ENCODE measurements at regions not wholly inside any gene's neighbourhood (a gene's known extent, or its start where the extent isn't known, plus 50 kb on each side); places are given as distances from the start of the nearest gene placed in this dataset.

DNA sequence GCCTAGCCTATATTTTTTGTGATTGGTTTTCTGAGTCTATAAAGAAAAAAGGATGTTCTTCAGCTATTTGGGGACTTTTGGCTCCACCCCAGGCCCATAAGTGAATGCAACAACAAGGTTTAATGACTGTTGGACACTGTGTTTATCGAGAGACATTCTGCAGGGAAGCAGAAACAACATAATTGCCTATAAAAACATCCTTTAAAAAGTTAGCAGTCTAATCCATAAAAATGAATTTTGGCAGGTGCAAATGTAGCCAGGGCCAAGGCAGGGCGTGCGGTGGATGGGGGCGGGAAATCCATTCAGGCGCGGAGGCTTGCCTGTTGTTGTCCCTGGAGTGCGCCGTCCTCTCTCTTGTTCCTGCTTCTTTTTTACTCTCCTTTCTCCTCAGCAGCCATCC, 99.3 kb downstream of the PAX1 start:
- Histone ChIP-seq H3K4me1 (replicated peaks in 1 of 4; ENCODE audit: control insufficient read depth in 3 of 4, insufficient read depth in 4 of 4, low read length in 3 of 4) (no peaks in the 10 kb centered on the region), H4K91ac (replicated peaks; ENCODE audit: insufficient read length, low read length) (no peak overlapping the region), H2BK12ac (ENCODE audit: low read depth, low read length) (no peak overlapping the region), H4K8ac (ENCODE audit: extremely low read depth, insufficient read depth, low read length) (no peak overlapping the region), H3K4ac (replicated peaks; ENCODE audit: insufficient read length, low read depth, low read length) (no peak overlapping the region), H4K5ac (ENCODE audit: insufficient read length, low read depth, low read length) (no peak overlapping the region), H2BK20ac (ENCODE audit: low read length) (no peak overlapping the region), H3K79me1 (ENCODE audit: low read depth, low read length) (no peaks in the 10 kb centered on the region), H3K27ac (ENCODE audit: low read depth, low read length) (no peak overlapping the region), H2BK15ac (ENCODE audit: low read length) (no peak overlapping the region), H3K23me2 (ENCODE audit: low read depth, low read length) (no peaks in the 10 kb centered on the region; the same call in 1 of the 2 replicates), H3K36me3 (ENCODE audit: control insufficient read depth in 2 of 4, insufficient read depth in 4 of 4, low read length in 3 of 4) (no peaks in the 10 kb centered on the region), H4K20me1 (replicated peaks in 1 of 2; ENCODE audit: control insufficient read depth in 1 of 2, insufficient read depth in 2 of 2, low read length in 2 of 2) (no peaks in the 10 kb centered on the region), H2BK5ac (ENCODE audit: low read depth, low read length) (no peak overlapping the region), H3K23ac (ENCODE audit: insufficient read length) (no peak overlapping the region), H2AFZ (ENCODE audit: low read length) (no peak overlapping the region), H3K4me2 (ENCODE audit: insufficient read depth in 1 of 2, low read depth in 2 of 2, low read length in 2 of 2) (no peak overlapping the region), H3K56ac (replicated peaks; ENCODE audit: insufficient read length, low read depth, low read length) (no peak overlapping the region), H2AK5ac (ENCODE audit: low read depth, low read length) (no peak overlapping the region), H3K4me3 (ENCODE audit: extremely low read depth in 1 of 4, insufficient read depth in 2 of 4, low read depth in 3 of 4, low read length in 4 of 4) (no peak overlapping the region), H3K27me3 (replicated peaks in 1 of 4; ENCODE audit: control insufficient read depth in 3 of 4, extremely low read depth in 1 of 4, insufficient read depth in 3 of 4, low read length in 3 of 4) (peaks cover 0 to 9% (median 8%) of the 10 kb centered on the region in 4 experiments; a peak in 4 of 7 replicates), H3K9ac (replicated peaks in 1 of 4; ENCODE audit: extremely low read depth in 1 of 4, low read depth in 3 of 4, low read length in 3 of 4) (no peak overlapping the region), H2BK120ac (replicated peaks; ENCODE audit: low read depth, low read length) (no peak overlapping the region), H3K18ac (ENCODE audit: extremely low read depth, low read length) (no peak overlapping the region), H3K14ac (ENCODE audit: insufficient read length) (no peak overlapping the region), H3K9me3 (ENCODE audit: insufficient read depth in 2 of 2, low read depth in 1 of 2, low read length in 1 of 2) (no peaks in the 10 kb centered on the region), H3K79me2 (ENCODE audit: control insufficient read depth in 1 of 2, insufficient read depth in 2 of 2, low read length in 2 of 2) (no peaks in the 10 kb centered on the region)
- POLR2A ChIA-PET (ENCODE audit: partially characterized antibody), result no interaction called here
- DNase-seq (ENCODE audit: low read depth in 1 of 2, low spot score in 2 of 2), result no peak
- FAIRE-seq, result no peak
- 90% methylated on average over 8 of the region's 8 CpGs; no CpG with 5 or more reads in 1 of the 2 experiments for WGBS, 2 experiments (ENCODE audit: extremely low coverage in 1 of 2, insufficient coverage in 1 of 2, insufficient read length in 1 of 2, insufficient replicate concordance in 2 of 2, low coverage in 1 of 2, low lambda C conversion rate in 2 of 2, missing lambda C conversion rate in 1 of 2)
- CTCF ChIA-PET (ENCODE audit: partially characterized antibody), result interaction anchor here (0.5 to 1.8 kb wide), 7 partner anchors 13 to 378 kb away, joined by 3 to 7 read pairs (median 3); no protein-coding TSS in a partner anchor
- TF ChIP-seq CBX8 (IDR thresholded peaks at IDR 0.05; ENCODE audit: borderline replicate concordance, low read depth, low read length) (no peak), PHF8 (conservative IDR thresholded peaks at IDR 0.05; ENCODE audit: low read depth, low read length) (no peak), KDM4A (IDR thresholded peaks at IDR 0.05; ENCODE audit: low read depth, low read length, severe bottlenecking) (no peak), KDM1A (IDR thresholded peaks at IDR 0.05; ENCODE audit: borderline replicate concordance, low read length) (no peak), TBP (IDR thresholded peaks at IDR 0.05; ENCODE audit: low read depth, low read length) (no peak), SRF (IDR thresholded peaks at IDR 0.05; ENCODE audit: low read depth, low read length) (no peak), SAP30 (IDR thresholded peaks at IDR 0.05; ENCODE audit: insufficient read depth, insufficient replicate concordance, low read length) (no peak), SP1 (IDR thresholded peaks at IDR 0.05; ENCODE audit: low read depth, low read length) (no peak), POLR2A (IDR thresholded peaks at IDR 0.05; ENCODE audit: control extremely low read depth in 1 of 2, low read depth in 2 of 2, low read length in 2 of 2) (no peak), BCL11A (IDR thresholded peaks at IDR 0.05; ENCODE audit: low read depth in 2 of 2, low read length in 2 of 2) (no peak), ASH2L (IDR thresholded peaks at IDR 0.05; ENCODE audit: low read length) (no peak), POU5F1 (IDR thresholded peaks at IDR 0.05; ENCODE audit: low read depth, low read length) (no peak), TEAD4 (IDR thresholded peaks at IDR 0.05; ENCODE audit: low read depth, low read length) (no peak), MAFK (IDR thresholded peaks at IDR 0.05; ENCODE audit: low read depth, low read length) (no peak), GTF2F1 (IDR thresholded peaks at IDR 0.05; ENCODE audit: borderline replicate concordance, low read depth, low read length) (no peak)
- TF ChIP-seq, protein P1, sequence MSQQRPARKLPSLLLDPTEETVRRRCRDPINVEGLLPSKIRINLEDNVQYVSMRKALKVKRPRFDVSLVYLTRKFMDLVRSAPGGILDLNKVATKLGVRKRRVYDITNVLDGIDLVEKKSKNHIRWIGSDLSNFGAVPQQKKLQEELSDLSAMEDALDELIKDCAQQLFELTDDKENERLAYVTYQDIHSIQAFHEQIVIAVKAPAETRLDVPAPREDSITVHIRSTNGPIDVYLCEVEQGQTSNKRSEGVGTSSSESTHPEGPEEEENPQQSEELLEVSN (IDR thresholded peaks at IDR 0.05), result no peak

Data from H1 (cell line).